Ovary (tissue), 7 donors: ENCODE measurements at regions not wholly inside any gene's neighbourhood (a gene's known extent, or its start where the extent isn't known, plus 50 kb on each side); places are given as distances from the start of the nearest gene placed in this dataset.

Experiments
- DNase-seq, 5 donors: peaks; one replicate each; pipeline ENCODE4 v3.0.0-alpha.2; 2019 to 2020
- H3K27ac ChIP-seq, 2 donors: fragments of 200-600 bp; one replicate each; pipeline versions ENCODE4 v1.5.1 to v1.8.0; 2019 to 2022
- H3K27me3 ChIP-seq: fragments of 200-600 bp; one replicate; pipeline ENCODE4 v1.8.0; 2022
- H3K36me3 ChIP-seq: fragments of 200-600 bp; sonication (generic); one replicate; pipeline ENCODE4 v1.5.1; 2019
- H3K4me1 ChIP-seq: one replicate; pipeline ENCODE4 v1.8.1; 2013; ENCODE audit warnings: mild to moderate bottlenecking, moderate library complexity; ENCODE audit not compliant: insufficient read depth
- H3K4me3 ChIP-seq: fragments of 200-600 bp; sonication (generic); one replicate; pipeline ENCODE4 v1.5.1; 2017
- H3K9me3 ChIP-seq, 2 donors: fragments of 200-600 bp in 1 of 2; sonication (generic) in 1 of 2; one replicate each; pipeline versions ENCODE4 v1.5.1 to v1.8.1; 2013 to 2019; ENCODE audit warnings: mild to moderate bottlenecking in 1 of 2, moderate library complexity in 1 of 2
- CTCF ChIP-seq, 3 donors: fragments of 450-650 bp in 2 of 3; fragments of 200-600 bp in 1 of 3; IDR thresholded peaks; one replicate each; pipeline versions ENCODE4 v1.5.1 to v1.8.0; 2016 to 2022; ENCODE audit warnings: antibody characterized with exemption in 3 of 3, mild to moderate bottlenecking in 1 of 3
- EP300 ChIP-seq: sonication (generic); formaldehyde crosslinking; IDR thresholded peaks from one replicate; pipeline ENCODE4 v1.6.1; 2017; ENCODE audit warnings: antibody characterized with exemption
- POLR2A ChIP-seq: fragments of 450-650 bp; IDR thresholded peaks from one replicate; pipeline ENCODE4 v1.6.1; 2017; ENCODE audit warnings: antibody characterized with exemption, mild to moderate bottlenecking, moderate library complexity
- WGBS, 3 donors: extraction: QIAGEN DNeasy Blood & Tissue Kit in 1 of 3; methylation state at CpG; one replicate each; pipeline versions ENCODE4 v1.1.5 to v1.1.7; 2013 to 2017; 5-methylcytosine and 5-hydroxymethylcytosine counted together
- intact Hi-C, 4 donors: fragments of 100-400 bp; cut with DNase I; formaldehyde crosslinking; loops; one replicate each; pipeline versions ENCODE4 v1.11.0 to v1.15.1; 2022 to 2023
- donor health status: DM: no; HTN: no; CAD: no; lungs with moderate emphysema.
- donor health status: DM: no; HTN: no; CAD: no.
- donor health status: Bipolar disorder and iron deficiency.
- donor health status: DM: no; HTN: no; CAD: no.
- donor health status: DM: yes; HTN: yes; CAD: no.

- H3K4me3 ChIP-seq = no peak overlapping the region
- H3K9me3 ChIP-seq = no peaks in the 10 kb centered on the region
- H3K36me3 ChIP-seq = no peaks in the 10 kb centered on the region
- H3K27me3 ChIP-seq = no peaks in the 10 kb centered on the region
- no peak for DNase-seq
- intact Hi-C loops = no loop called here
- H3K4me1 ChIP-seq = peaks cover 26% of the 10 kb centered on the region
- WGBS, 3 donors = 52 to 56% (median 55%) methylated on average over 8 of the region's 8 CpGs
- no peak for TF ChIP-seq EP300
- TF ChIP-seq CTCF (IDR thresholded peaks at IDR 0.05) = no peak
- no peak for TF ChIP-seq POLR2A
- peak overlapping the region; percentile 51 to 72 for H3K27ac ChIP-seq
These were observed 118.0 kb upstream of the IPO9 start for GRCh38 chr1:201710632-201711597.

GRCh38 chr1:201711811-201712210 lies 117.1 kb upstream of the IPO9 start:
- 68 to 80% (median 73%) methylated on average over 2 of the region's 2 CpGs for WGBS, 3 donors
- Histone ChIP-seq H3K4me1 (peaks cover 35% of the 10 kb centered on the region), H3K4me3 (no peak overlapping the region), H3K27me3 (no peaks in the 10 kb centered on the region), H3K36me3 (no peaks in the 10 kb centered on the region), H3K9me3 (no peaks in the 10 kb centered on the region), H3K27ac (peak overlapping the region; percentile 51 to 72)
- peak in 1 of 5 donors; percentile 50 for DNase-seq
- TF ChIP-seq EP300 (no peak), POLR2A (no peak), CTCF (IDR thresholded peaks at IDR 0.05) (no peak)
- intact Hi-C loops = no loop called here

GRCh38 chr1:201712387-201713085 lies 116.4 kb upstream of the IPO9 start:
- Histone ChIP-seq H3K4me3 (no peak overlapping the region), H3K27me3 (no peaks in the 10 kb centered on the region), H3K4me1 (peaks cover 42% of the 10 kb centered on the region), H3K27ac (peak overlapping the region; percentile 60 to 81), H3K36me3 (no peaks in the 10 kb centered on the region), H3K9me3 (no peaks in the 10 kb centered on the region)
- 79 to 88% (median 86%) methylated on average over 7 of the region's 7 CpGs for WGBS, 3 donors
- peak in 1 of 5 donors; percentile 41 for DNase-seq
- TF ChIP-seq CTCF (IDR thresholded peaks at IDR 0.05) (no peak), POLR2A (no peak), EP300 (no peak)
- intact Hi-C loops = no loop called here

- DNase-seq = peak; percentile 88 to 97 (median 92)
- Histone ChIP-seq H3K27ac (peak overlapping the region; percentile 70 to 81), H3K4me1 (peaks cover 44% of the 10 kb centered on the region), H3K36me3 (no peaks in the 10 kb centered on the region), H3K9me3 (no peaks in the 10 kb centered on the region), H3K4me3 (no peak overlapping the region), H3K27me3 (no peaks in the 10 kb centered on the region)
- intact Hi-C loops = no loop called here
- TF ChIP-seq EP300 = peak; percentile 94
- no peak for TF ChIP-seq CTCF (IDR thresholded peaks at IDR 0.05)
- TF ChIP-seq POLR2A = peak; percentile 56
- WGBS, 3 donors = 15 to 24% (median 17%) methylated on average over 3 of the region's 3 CpGs
These were observed 115.7 kb upstream of the IPO9 start for GRCh38 chr1:201713086-201713810.
